RWPE1 (cell line): ENCODE measurements at regions not wholly inside any gene's neighbourhood (a gene's known extent, or its start where the extent isn't known, plus 50 kb on each side); places are given as distances from the start of the nearest gene placed in this dataset.

Source experiments
- CTCF ChIA-PET: fragments of 350-600 bp; sonication (Branson Sonifier 250); formaldehyde crosslinking; extraction: SDS; loops from one replicate; lab custom pipeline; 2021; lab: Yijun Ruan, JAX
- POLR2A ChIA-PET: fragments of 400-600 bp; formaldehyde crosslinking; extraction: SDS; loops from one replicate; lab custom pipeline; 2020; ENCODE audit warnings: antibody characterized with exemption; ENCODE audit not compliant: low non-redundant PET; lab: Yijun Ruan, JAX
- DNase-seq: peaks from one replicate; pipeline ENCODE4 v3.0.0; 2012; ENCODE audit warnings: low spot score
- H3K27ac ChIP-seq: fragments of 450-650 bp; 2 replicates; pipeline ENCODE4 v1.5.1; 2017
- TF ChIP-seq, protein P1 (sequence below): fragments of 450-650 bp; conservative IDR thresholded peaks from 2 replicates; pipeline ENCODE4 v1.5.1; 2017; ENCODE audit warnings: low read depth, mild to moderate bottlenecking

DNA sequence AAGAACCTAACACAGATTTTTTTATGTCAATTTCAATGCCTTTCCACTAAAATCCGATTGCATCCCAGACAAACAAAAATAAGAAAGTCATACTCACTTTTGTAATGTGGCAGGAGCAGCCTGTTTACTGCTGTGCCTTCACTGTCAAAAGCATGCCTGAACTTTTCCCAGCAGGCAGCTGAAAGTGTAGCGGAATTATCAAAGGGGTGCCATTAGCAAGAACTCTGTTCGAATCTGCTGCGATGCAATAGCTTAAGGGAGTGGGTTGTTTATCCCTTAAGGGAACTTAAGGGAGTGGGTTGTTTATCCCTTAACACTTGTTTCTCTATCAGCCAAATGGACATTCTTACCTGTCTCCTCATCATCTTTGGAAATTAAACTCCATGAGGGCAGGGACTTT lies 243.5 kb downstream of the PAX3 start:
- DNase-seq, result no peak
- POLR2A ChIA-PET, result no interaction called here
- TF ChIP-seq, protein P1, sequence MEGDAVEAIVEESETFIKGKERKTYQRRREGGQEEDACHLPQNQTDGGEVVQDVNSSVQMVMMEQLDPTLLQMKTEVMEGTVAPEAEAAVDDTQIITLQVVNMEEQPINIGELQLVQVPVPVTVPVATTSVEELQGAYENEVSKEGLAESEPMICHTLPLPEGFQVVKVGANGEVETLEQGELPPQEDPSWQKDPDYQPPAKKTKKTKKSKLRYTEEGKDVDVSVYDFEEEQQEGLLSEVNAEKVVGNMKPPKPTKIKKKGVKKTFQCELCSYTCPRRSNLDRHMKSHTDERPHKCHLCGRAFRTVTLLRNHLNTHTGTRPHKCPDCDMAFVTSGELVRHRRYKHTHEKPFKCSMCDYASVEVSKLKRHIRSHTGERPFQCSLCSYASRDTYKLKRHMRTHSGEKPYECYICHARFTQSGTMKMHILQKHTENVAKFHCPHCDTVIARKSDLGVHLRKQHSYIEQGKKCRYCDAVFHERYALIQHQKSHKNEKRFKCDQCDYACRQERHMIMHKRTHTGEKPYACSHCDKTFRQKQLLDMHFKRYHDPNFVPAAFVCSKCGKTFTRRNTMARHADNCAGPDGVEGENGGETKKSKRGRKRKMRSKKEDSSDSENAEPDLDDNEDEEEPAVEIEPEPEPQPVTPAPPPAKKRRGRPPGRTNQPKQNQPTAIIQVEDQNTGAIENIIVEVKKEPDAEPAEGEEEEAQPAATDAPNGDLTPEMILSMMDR, result no peak
- no peak overlapping the region for H3K27ac ChIP-seq
- CTCF ChIA-PET, result interaction anchor here (0.6 to 0.9 kb wide), 2 partner anchors 118 to 555 kb away, joined by 3 to 8 read pairs; no protein-coding TSS in a partner anchor

DNA sequence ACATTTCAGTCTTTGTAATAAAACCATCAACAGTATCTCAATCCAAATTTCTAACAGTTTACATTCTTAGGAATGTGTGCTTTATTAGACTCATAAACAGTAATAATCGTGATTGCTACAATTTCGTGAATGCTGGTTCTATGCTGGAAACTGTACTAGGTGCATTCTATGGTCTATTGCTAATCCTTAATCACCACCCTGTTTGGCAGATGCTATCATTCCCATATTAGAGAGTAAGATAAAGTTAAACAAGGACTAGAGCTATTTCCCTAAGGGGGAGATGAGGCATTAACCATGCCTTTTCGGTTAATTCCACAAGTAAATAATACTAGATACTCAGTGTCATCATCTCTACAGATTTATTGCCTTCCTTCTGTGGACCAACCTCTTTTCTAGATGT lies 244.0 kb downstream of the PAX3 start:
- no peak for DNase-seq
- TF ChIP-seq, protein P1, result no peak
- ChIA-PET CTCF (interaction anchor here (0.9 kb wide), 1 partner anchor 556 kb away, joined by 3 read pairs; no protein-coding TSS in a partner anchor), POLR2A (no interaction called here)
- H3K27ac ChIP-seq, result no peak overlapping the region

DNA sequence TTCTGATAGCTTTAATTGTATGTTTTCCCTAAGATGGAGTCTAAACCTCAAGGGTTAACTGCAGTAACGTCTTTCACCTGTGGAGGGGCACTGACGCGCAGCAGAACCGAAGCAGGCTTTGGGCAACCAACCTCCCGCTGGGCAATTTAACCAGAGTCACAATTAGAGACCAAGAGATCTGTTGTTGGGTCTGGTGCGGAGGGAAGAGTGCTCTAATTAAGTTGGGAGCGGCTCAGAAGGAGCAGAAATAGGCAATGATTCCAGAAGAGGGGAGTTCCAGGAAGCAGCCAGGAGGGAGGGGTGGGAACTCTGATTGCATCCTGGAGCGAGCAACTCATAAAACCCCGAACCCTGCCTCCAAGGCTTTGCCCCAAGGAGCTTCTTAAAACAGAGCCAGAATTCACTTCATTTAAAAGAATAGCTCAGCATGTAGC lies 245.8 kb downstream of the PAX3 start:
- H3K27ac ChIP-seq, result no peak overlapping the region
- ChIA-PET CTCF (interaction anchor here (0.6 to 1.2 kb wide), 3 partner anchors 14 to 142 kb away, joined by 3 to 4 read pairs (median 3); no protein-coding TSS in a partner anchor), POLR2A (no interaction called here)
- TF ChIP-seq, protein P1, result no peak
- no peak for DNase-seq

DNA sequence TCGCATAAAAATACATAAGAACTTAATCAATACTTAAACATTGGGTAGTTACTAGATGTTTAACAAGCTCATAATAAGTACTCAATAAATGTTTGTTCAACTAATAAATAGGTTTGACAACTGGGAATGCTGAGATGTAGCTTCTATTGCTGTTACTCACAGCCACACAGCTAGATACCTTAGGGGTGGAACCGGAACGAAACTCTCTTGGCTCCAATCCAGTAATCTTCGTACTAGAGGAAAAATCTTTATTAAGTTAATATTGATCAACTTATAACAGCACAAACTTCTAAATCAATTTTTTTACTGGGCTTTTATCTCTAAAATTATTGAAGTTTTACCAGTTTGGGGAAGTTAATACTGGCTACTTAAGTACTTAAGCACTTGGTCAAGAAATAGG lies 247.8 kb downstream of the PAX3 start:
- ChIA-PET CTCF (interaction anchor here (1.3 kb wide), 1 partner anchor 26 kb away, joined by 3 read pairs; no protein-coding TSS in a partner anchor), POLR2A (no interaction called here)
- H3K27ac ChIP-seq, result no peak overlapping the region
- TF ChIP-seq, protein P1, result no peak
- DNase-seq, result no peak

DNA sequence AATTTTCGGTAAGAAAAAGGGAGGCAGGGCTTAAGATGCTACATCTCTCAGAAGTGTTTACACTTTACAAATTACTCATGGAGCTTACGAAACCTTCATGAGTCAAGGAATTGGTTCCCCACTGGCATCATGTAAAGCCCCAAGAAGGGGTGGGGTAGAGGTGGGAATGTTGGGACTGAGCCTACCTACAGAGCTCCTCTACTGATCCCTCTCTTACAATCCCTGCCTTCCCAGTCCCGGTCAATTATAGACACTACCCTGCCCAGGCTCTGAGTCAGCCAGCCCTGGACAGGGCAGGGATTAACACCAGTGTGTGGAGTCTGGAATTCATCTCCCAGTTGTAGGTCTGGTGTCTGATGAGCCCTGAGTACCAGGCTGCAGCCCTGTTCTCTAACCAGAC lies 248.9 kb downstream of the PAX3 start:
- TF ChIP-seq, protein P1, result no peak
- H3K27ac ChIP-seq, result no peak overlapping the region
- CTCF ChIA-PET, result interaction anchor here (1.3 kb wide), 1 partner anchor 25 kb away, joined by 3 read pairs; no protein-coding TSS in a partner anchor
- POLR2A ChIA-PET, result no interaction called here
- DNase-seq, result peak; percentile 45

DNA sequence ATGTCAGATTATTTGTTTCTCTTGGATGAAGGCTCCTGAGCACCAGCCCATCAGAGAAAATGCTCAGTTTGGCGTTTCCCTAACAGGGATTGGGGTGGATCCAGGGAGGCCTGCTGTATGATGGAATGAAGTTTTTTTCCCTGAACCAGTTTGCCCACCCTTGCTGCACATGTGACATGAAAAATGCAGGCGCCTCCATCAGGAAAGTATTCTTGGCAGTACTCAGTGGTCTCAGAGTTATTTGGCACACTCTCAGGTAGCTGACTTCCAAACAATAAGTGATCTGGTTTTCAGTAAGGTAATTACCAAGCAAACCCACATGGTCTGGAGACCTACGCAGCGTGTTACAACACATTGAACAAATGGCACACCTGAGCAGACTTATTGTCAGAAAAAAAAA lies 254.9 kb downstream of the PAX3 start:
- ChIA-PET POLR2A (no interaction called here), CTCF (no interaction called here)
- TF ChIP-seq, protein P1, result no peak
- no peak for DNase-seq
- H3K27ac ChIP-seq, result no peak overlapping the region

DNA sequence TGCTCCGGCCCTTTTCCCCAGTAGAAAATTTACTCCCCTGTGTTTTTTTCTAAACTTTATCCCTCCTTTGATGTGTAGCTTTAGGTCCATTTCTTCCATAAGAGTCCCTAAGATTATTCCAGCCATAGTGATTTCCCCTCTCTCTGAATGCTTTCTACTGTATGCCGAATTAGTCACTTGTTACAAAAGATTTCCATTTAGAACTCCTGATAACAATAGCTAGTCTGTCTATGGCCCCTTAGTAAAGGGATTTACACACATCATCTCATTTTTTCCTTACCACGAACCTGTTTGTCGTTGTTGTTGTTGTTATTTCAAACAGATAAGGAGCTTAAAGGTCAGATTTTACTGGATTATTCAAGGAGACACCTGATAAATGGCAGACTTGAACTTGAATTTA lies 256.1 kb downstream of the PAX3 start:
- ChIA-PET CTCF (no interaction called here), POLR2A (no interaction called here)
- no peak overlapping the region for H3K27ac ChIP-seq

More for the DNA sequence above, 256.1 kb downstream of the PAX3 start:
- TF ChIP-seq, protein P1, result no peak
- DNase-seq, result no peak
